ENCODE measurements at regions not wholly inside any gene's neighbourhood (a gene's known extent, or its start where the extent isn't known, plus 50 kb on each side); places are given as distances from the start of the nearest gene placed in this dataset.
"Not testable (repeated sequence)": the region's sequence is repeated elsewhere in the genome, so short reads cannot be mapped to it uniquely, and the experiment has no call there.

GRCh38 chr12:29921307-29921706 lies 137.6 kb upstream of the TMTC1 start:
- in situ Hi-C loops (cut with HindIII; ENCODE audit: low pct_unique_long_range_greater_than_20kb, low sequenced_read_pairs) = no loop called here
- no peak for DNase-seq (ENCODE audit: low read depth in 1 of 2, low spot score in 1 of 2)
- no peak for TF ChIP-seq JUND (IDR thresholded peaks at IDR 0.05; ENCODE audit: low read depth)

- in situ Hi-C loops (cut with HindIII; ENCODE audit: low pct_unique_long_range_greater_than_20kb, low sequenced_read_pairs) = no loop called here
- no peak for DNase-seq (ENCODE audit: low read depth in 1 of 2, low spot score in 1 of 2)
- TF ChIP-seq JUND (IDR thresholded peaks at IDR 0.05; ENCODE audit: low read depth) = no peak
Observed at GRCh38 chr12:29908157-29908556, 124.4 kb upstream of the TMTC1 start.

- TF ChIP-seq JUND (IDR thresholded peaks at IDR 0.05; ENCODE audit: low read depth) = no peak
- in situ Hi-C loops (cut with HindIII; ENCODE audit: low pct_unique_long_range_greater_than_20kb, low sequenced_read_pairs) = no loop called here
- DNase-seq (ENCODE audit: low read depth in 1 of 2, low spot score in 1 of 2) = no peak
Observed at GRCh38 chr12:29907461-29907860, 123.7 kb upstream of the TMTC1 start.

GRCh38 chr12:29902043-29902442 lies 118.3 kb upstream of the TMTC1 start:
- DNase-seq (ENCODE audit: low read depth in 1 of 2, low spot score in 1 of 2) = no peak
- in situ Hi-C loops (cut with HindIII; ENCODE audit: low pct_unique_long_range_greater_than_20kb, low sequenced_read_pairs) = no loop called here
- TF ChIP-seq JUND (IDR thresholded peaks at IDR 0.05; ENCODE audit: low read depth) = no peak

GRCh38 chr12:29901585-29901984 lies 117.8 kb upstream of the TMTC1 start:
- DNase-seq (ENCODE audit: low read depth in 1 of 2, low spot score in 1 of 2) = peak; percentile 8 to 38
- TF ChIP-seq JUND (IDR thresholded peaks at IDR 0.05; ENCODE audit: low read depth) = no peak
- in situ Hi-C loops (cut with HindIII; ENCODE audit: low pct_unique_long_range_greater_than_20kb, low sequenced_read_pairs) = no loop called here

- no peak for DNase-seq (ENCODE audit: low read depth in 1 of 2, low spot score in 1 of 2)
- in situ Hi-C loops (cut with HindIII; ENCODE audit: low pct_unique_long_range_greater_than_20kb, low sequenced_read_pairs) = no loop called here
- TF ChIP-seq JUND (IDR thresholded peaks at IDR 0.05; ENCODE audit: low read depth) = no peak
Observed at GRCh38 chr12:29899212-29899931, 115.6 kb upstream of the TMTC1 start.

GRCh38 chr12:29895966-29896365 lies 112.2 kb upstream of the TMTC1 start:
- in situ Hi-C loops (cut with HindIII; ENCODE audit: low pct_unique_long_range_greater_than_20kb, low sequenced_read_pairs) = no loop called here
- DNase-seq (ENCODE audit: low read depth in 1 of 2, low spot score in 1 of 2) = no peak

GRCh38 chr12:29893002-29893401 lies 109.3 kb upstream of the TMTC1 start:
- in situ Hi-C loops (cut with HindIII; ENCODE audit: low pct_unique_long_range_greater_than_20kb, low sequenced_read_pairs) = no loop called here
- DNase-seq (ENCODE audit: low read depth in 1 of 2, low spot score in 1 of 2) = no peak
- no peak for TF ChIP-seq JUND (IDR thresholded peaks at IDR 0.05; ENCODE audit: low read depth)

More at GRCh38 chr12:29895966-29896365, 112.2 kb upstream of the TMTC1 start:
- TF ChIP-seq JUND (IDR thresholded peaks at IDR 0.05; ENCODE audit: low read depth) = no peak

- TF ChIP-seq JUND (IDR thresholded peaks at IDR 0.05; ENCODE audit: low read depth) = no peak
- in situ Hi-C loops (cut with HindIII; ENCODE audit: low pct_unique_long_range_greater_than_20kb, low sequenced_read_pairs) = no loop called here
- no peak for DNase-seq (ENCODE audit: low read depth in 1 of 2, low spot score in 1 of 2)
Observed at GRCh38 chr12:29891792-29892191, 108.0 kb upstream of the TMTC1 start.

GRCh38 chr12:29889737-29890136 lies 106.0 kb upstream of the TMTC1 start:
- peak in 1 of 2 experiments; percentile 27 for DNase-seq (ENCODE audit: low read depth in 1 of 2, low spot score in 1 of 2)
- no peak for TF ChIP-seq JUND (IDR thresholded peaks at IDR 0.05; ENCODE audit: low read depth)
- in situ Hi-C loops (cut with HindIII; ENCODE audit: low pct_unique_long_range_greater_than_20kb, low sequenced_read_pairs) = no loop called here

GRCh38 chr12:29888777-29889176 lies 105.0 kb upstream of the TMTC1 start:
- DNase-seq (ENCODE audit: low read depth in 1 of 2, low spot score in 1 of 2) = no peak
- TF ChIP-seq JUND (IDR thresholded peaks at IDR 0.05; ENCODE audit: low read depth) = no peak
- in situ Hi-C loops (cut with HindIII; ENCODE audit: low pct_unique_long_range_greater_than_20kb, low sequenced_read_pairs) = no loop called here

GRCh38 chr12:29884957-29885356 lies 101.2 kb upstream of the TMTC1 start:
- in situ Hi-C loops (cut with HindIII; ENCODE audit: low pct_unique_long_range_greater_than_20kb, low sequenced_read_pairs) = not testable (repeated sequence)
- DNase-seq (ENCODE audit: low read depth in 1 of 2, low spot score in 1 of 2) = peak in 1 of 2 experiments; percentile 18

GRCh38 chr12:29883941-29884554 lies 100.3 kb upstream of the TMTC1 start:
- TF ChIP-seq JUND (IDR thresholded peaks at IDR 0.05; ENCODE audit: low read depth) = no peak
- no peak for DNase-seq (ENCODE audit: low read depth in 1 of 2, low spot score in 1 of 2)
- in situ Hi-C loops (cut with HindIII; ENCODE audit: low pct_unique_long_range_greater_than_20kb, low sequenced_read_pairs) = no loop called here
